Stimulated activated CD8-positive, alpha-beta memory T cell treated with anti-CD3 and anti-CD28 coated beads, Interleukin-7, amount 100 ng/mL, for 48 hours (primary cell): ENCODE measurements at regions not wholly inside any gene's neighbourhood (a gene's known extent, or its start where the extent isn't known, plus 50 kb on each side); places are given as distances from the start of the nearest gene placed in this dataset.
A peak's percentile ranks its signal among the peaks of the same experiment; 100 is the strongest.

ENCODE experiments used
- DNase-seq, 2 donors: peaks; one replicate each; pipeline ENCODE4 v3.0.0-alpha.2; 2020; ENCODE audit warnings: low read depth in 1 of 2; ENCODE audit errors: extremely low read depth in 1 of 2

DNA sequence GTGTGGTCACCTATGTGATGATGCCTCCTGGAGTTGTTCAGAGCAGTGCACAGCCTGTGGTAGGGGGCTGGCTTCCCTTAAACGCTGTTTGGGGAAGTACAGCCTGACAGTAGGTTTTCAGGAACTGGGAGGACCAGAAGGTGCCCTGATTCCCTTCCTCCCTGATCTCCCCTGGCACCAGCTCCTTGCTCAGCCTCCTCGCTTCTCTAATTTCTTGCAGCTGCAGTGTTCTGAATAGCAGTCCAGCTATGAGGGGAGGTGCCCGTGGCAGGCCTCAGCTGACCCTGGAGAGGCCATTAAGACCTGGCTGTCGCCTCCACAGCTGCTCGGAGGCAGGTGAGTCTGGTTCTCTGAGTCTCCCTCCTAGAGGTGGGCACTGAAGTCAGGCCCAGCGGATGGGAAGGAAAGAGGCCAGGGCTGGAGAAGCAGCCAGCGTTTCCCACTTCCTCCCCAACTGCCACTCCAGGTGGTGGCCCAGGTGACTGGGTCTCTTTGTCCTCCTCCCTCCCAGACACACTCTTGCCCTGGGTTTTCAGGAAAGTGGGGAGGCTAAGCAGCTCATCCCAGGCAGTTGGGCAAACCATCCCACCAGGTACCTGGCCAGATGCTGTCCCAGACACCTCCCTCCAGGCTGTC is 52.0 kb upstream of the RPL11 start:
- no peak for DNase-seq

DNA sequence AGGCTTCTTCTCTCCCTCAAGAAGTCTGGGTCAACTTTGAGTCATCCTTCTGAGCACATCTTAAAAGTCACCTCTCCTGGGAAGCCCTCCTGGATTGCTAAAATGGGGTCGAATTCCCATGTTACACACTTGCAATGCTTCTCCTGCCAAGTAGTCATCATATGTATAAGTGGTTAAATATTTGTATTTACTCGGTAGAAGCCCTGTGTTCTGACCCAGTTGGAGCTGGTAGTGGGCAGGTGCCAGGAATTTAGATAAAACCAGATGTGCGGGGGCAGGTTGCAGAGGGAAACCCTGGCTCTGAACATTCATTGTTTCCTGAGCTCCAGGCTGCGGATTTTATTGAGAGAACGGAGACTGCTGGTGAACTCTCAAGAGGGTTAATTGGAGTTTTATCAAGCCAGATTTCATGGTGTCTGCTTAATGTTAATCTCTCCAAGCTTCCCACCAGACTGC is 52.8 kb upstream of the RPL11 start:
- no peak for DNase-seq

DNA sequence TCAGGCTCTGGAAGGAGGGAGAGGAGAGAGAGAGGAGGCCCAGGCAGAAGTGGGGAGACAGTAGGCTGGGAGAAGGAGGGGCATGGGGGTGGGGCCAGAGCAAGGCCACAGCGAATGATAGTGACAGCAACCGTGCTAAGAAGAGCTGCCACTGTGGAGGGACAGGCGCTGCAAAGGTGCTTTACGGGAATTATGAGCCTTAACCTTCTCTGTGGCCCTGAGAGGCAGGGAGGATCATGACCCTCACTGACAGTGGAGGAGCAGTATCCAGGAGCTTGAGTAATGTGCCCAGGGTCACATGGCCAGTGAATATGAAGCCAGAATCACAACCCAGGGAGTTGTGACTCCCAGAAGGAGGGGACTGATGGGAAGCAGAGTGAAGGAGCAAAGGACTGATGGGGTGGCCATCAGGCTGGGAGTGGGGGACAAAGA is 53.4 kb upstream of the RPL11 start:
- DNase-seq = no peak

DNA sequence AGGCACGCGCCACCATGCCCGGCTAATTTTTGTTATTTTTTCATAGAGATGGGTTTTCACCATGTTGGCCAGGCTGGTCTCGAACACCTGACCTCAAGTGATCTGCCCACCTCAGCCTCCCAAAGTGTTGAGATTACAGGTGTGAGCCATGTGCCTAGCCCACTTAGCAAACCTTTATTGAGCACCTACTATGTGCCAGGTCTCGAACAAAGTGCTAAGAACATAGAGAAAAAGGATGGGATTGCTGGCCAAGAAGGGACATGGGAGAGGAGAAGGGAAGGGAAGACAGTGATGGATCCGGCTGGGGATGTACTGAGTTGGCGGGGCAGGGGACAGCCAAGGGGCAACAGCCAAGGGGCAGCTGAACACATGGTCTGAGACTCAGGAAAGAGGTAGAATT is 55.6 kb upstream of the RPL11 start:
- no peak for DNase-seq

DNA sequence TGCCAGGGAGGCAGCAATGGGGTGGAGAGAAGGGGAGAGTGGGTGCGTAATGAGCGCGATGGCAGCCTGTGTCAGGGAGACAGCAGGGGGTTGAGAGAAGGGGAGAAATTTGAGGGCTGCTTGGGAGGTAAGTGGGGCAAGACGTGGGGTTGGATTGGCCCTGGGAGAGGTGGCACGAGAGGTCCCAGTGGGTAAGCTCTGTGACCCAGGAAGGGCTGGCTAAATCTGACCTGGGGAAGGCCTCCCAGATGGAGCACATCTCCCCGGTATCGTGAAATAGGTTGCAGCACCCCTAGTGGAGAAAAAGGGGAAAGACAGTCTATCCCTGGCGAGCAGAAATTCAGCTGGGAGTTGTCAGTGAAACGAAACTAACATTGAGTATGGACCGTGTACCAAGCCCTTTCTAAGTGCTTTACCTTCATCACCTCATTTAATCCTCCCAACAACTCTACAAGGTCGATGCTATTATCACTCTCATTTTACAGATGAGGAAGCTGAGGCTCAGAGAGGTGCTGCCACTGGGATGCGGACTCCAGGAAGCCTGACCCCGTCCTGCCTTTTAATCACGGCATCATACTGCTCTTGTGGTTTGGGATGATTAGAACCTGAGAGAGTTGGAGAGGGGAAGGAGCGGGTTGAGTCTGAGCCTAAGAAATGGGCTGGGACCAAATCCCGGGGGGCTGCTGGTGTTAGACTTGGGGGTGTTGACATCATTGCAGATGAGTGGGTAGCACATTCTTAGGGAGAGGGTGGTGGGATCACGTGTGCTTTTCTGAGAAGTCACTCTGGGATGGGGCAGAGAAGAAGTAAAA is 56.6 kb upstream of the RPL11 start:
- no peak for DNase-seq

- no peak for DNase-seq
These were observed 57.1 kb upstream of the RPL11 start for GRCh38 chr1:23634518-23634839.

- no peak for DNase-seq
These were observed 59.0 kb upstream of the RPL11 start for GRCh38 chr1:23632479-23633160.

GRCh38 chr1:23629708-23630290 is 61.8 kb upstream of the RPL11 start:
- DNase-seq = no peak

DNA sequence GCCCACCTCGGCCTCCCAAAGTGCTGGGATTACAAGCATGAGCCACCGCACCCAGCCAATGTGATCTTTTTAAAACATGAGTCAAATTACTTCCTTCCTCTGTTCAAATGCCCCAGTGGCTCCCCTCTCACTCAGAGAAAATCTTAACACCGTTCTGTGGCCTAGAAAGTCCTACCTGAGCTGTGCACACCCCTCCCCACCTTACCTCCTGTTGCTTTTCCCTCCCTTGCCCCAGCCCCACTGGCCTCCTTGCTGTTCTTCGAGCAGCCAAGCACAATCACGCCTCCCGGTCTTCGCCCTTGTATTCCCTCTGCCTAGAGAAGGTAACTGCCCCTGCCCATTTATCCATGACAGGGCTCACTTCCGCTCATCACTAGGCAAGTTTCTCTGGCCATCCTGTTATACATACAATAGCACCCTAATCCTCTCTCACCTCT is 62.6 kb upstream of the RPL11 start:
- DNase-seq = no peak

GRCh38 chr1:23627069-23627735 is 64.4 kb upstream of the RPL11 start:
- DNase-seq = no peak

DNA sequence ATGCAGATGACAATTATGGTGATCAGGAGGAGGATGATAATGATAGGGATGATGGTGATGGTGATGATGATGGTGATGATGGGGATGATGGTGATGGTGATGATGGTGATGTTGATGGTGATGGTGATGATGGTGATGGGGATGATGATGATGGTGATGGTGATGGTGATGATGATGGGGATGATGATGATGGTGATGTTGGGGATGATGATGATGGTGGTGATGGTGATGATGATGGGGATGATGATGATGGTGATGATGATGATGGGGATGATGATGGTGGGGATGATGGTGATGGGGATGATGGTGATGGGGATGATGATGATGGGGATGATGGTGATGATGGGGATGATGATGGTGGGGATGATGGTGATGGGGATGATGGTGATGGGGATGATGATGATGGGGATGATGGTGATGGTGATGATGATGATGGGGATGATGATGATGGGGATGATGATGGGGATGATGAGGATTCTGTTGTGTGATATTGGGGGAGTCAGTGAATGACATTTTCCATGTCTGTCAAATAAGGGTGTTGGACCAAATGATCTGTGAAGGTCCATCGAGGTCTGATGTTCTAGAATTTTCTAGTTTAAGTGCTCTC is 65.6 kb upstream of the RPL11 start:
- no peak for DNase-seq

GRCh38 chr1:23625459-23625858 is 66.1 kb upstream of the RPL11 start:
- DNase-seq = no peak

- DNase-seq = peak in 1 of 2 donors; percentile 75
These were observed 65.1 kb upstream of the ID3 start for GRCh38 chr1:23624440-23624839.

DNA sequence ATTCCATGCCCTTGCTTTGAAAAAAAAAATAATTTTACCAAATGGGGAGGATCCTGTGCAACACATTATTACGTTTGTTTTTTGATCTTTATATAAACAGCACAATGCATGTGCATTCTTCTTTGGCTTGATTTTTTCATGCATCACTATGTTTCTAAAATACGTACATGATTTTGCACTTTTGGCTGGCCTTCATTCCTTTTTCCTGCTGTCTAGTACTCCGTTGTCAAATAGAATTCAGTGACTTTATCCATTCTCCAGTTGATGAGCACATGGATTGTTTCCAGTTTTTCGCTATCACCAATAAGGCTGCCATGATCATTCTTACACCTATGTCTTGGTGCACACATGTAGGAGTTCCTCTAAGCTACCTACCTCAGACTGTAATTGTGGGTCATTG is 63.0 kb upstream of the ID3 start:
- no peak for DNase-seq

- DNase-seq = no peak
These were observed 61.3 kb upstream of the ID3 start for GRCh38 chr1:23620605-23621004.

DNA sequence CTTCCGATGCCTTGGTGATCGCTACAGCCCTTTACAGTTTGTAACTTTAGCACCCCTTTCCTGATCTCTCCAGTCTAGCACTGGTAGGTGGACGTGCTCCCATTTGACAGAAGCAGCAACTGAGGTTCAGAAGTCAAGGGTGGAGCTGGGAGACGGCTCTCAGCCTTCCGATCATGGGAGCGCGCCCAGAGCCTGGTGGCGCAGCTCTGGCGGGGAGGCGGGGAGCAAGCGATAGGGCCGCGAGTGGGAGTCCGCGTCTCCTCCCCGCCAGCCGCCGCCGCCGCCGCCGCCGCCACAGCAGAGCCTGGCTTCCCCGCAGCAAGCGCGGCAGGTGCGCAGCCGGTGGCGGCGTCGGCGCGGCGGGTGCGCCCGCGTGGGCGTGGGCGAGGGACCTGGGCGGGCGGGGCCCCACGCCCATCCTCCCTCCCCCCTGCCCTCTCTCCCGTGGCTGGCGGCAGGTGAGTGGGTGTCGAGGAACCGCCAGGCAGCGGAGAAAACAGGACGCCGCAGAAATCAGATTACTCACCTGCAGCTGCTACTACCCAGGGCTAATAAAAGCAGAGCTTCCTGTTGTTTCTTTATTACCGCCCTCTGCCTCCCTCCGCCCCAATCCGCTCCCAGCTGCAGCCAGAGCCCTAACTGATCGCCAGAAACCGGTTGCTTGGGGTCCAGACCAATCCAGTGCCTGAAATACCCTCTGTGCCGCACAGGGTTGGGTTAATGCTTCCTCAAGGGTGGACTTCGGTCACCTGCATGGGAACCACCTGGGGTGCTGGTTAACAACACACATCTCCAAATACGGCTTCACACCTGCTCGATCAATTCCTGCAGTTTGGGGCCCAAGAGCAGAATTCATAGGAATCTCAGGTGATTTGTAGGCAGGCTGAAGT is 60.2 kb upstream of the ID3 start:
- peak; percentile 57 to 65 for DNase-seq

- DNase-seq = no peak
These were observed 59.3 kb upstream of the ID3 start for GRCh38 chr1:23618586-23619083.

- no peak for DNase-seq
These were observed 57.8 kb upstream of the ID3 start for GRCh38 chr1:23617084-23617521.

DNA sequence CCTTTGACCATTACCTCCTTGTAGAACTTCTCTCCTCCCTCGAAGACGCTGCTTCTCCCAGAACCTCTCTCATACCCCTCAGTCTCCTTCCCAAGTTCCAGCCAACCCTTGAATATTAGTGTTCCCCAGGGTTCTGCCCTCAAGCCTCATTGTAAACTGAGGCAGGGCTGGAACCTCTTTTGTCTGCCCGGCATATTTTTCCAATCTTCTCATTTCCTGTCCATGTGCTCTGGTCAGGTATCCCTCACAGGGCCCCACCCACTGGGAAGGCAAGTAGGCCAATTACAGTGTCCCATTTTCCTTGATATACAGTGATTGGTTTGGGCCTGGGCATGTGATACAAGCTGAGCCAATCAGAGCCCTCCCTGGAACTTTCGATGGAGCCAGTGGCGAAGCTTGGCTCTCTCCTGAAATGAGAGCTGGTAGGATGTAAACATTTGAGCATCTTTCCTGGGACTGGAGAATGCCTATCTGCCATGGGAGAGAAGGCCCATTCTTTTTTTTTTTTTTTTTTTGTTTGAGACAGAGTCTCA is 57.1 kb upstream of the ID3 start:
- no peak for DNase-seq
